H9 (cell line): ENCODE measurements at regions not wholly inside any gene's neighbourhood (a gene's known extent, or its start where the extent isn't known, plus 50 kb on each side); places are given as distances from the start of the nearest gene placed in this dataset.

Experiments used
- DNase-seq: peaks from one replicate; pipeline ENCODE4 v3.0.0-alpha.2; 2017
- H2AFZ ChIP-seq: one replicate; pipeline ENCODE4 v1.6.1; 2013; ENCODE audit warnings: mild to moderate bottlenecking, low read length, control low read depth, moderate library complexity
- H2AK5ac ChIP-seq: 2 replicates; pipeline ENCODE4 v1.6.1; 2013; ENCODE audit warnings: low read length, control low read depth, mixed read lengths; ENCODE audit not compliant: insufficient read length
- H2BK120ac ChIP-seq: one replicate; pipeline ENCODE4 v1.6.1; 2013; ENCODE audit warnings: low read depth, mild to moderate bottlenecking, low read length, control low read depth, inconsistent platforms; ENCODE audit not compliant: poor library complexity, severe bottlenecking
- H2BK12ac ChIP-seq: 2 replicates; pipeline ENCODE4 v1.6.1; 2013; ENCODE audit warnings: low read length, control low read depth, mixed read lengths, low read depth; ENCODE audit not compliant: insufficient read length
- H2BK15ac ChIP-seq: 2 replicates; pipeline ENCODE4 v1.6.1; 2013; ENCODE audit warnings: low read depth, low read length, control low read depth
- H2BK20ac ChIP-seq: one replicate; pipeline ENCODE4 v1.6.1; 2013; ENCODE audit warnings: low read depth, mild to moderate bottlenecking, low read length, control low read depth, inconsistent platforms; ENCODE audit not compliant: poor library complexity, severe bottlenecking
- H2BK5ac ChIP-seq: 2 replicates; pipeline ENCODE4 v1.6.1; 2013; ENCODE audit warnings: low read length, control low read depth, mixed read lengths; ENCODE audit not compliant: insufficient read length
- H3K14ac ChIP-seq: 2 replicates; pipeline ENCODE4 v1.6.1; 2013; ENCODE audit warnings: low read length, control low read depth; ENCODE audit not compliant: insufficient read depth
- H3K18ac ChIP-seq: 2 replicates; pipeline ENCODE4 v1.6.1; 2013; ENCODE audit warnings: low read depth, mild to moderate bottlenecking, mixed read lengths, low read length, control low read depth; ENCODE audit not compliant: insufficient read length
- H3K23ac ChIP-seq: 2 replicates; pipeline ENCODE4 v1.6.1; 2013; ENCODE audit warnings: low read length, control low read depth, mixed read lengths, low read depth; ENCODE audit not compliant: insufficient read length
- H3K23me2 ChIP-seq: 2 replicates; pipeline ENCODE4 v1.6.1; 2013; ENCODE audit warnings: low read depth, mild to moderate bottlenecking, mixed read lengths, low read length, control low read depth; ENCODE audit not compliant: insufficient read length, poor library complexity, severe bottlenecking
- H3K27ac ChIP-seq: 2 replicates; pipeline ENCODE4 v1.5.1; 2013; ENCODE audit warnings: low read length, control low read depth, mixed read lengths, low read depth; ENCODE audit not compliant: insufficient read length
- H3K27me3 ChIP-seq: 2 replicates; pipeline ENCODE4 v1.6.1; 2013; ENCODE audit warnings: low read length, control low read depth, inconsistent platforms; ENCODE audit not compliant: insufficient read depth
- H3K4ac ChIP-seq: 2 replicates; pipeline ENCODE4 v1.6.1; 2013; ENCODE audit warnings: low read depth, mild to moderate bottlenecking, control low read depth, inconsistent platforms, low read length, moderate library complexity
- H3K4me1 ChIP-seq: 2 replicates; pipeline ENCODE4 v1.6.1; 2013; ENCODE audit warnings: low read length, control low read depth, inconsistent platforms; ENCODE audit not compliant: insufficient read depth
- H3K4me2 ChIP-seq: 2 replicates; pipeline ENCODE4 v1.6.1; 2013; ENCODE audit warnings: low read length, control low read depth, mixed read lengths; ENCODE audit not compliant: insufficient read length, insufficient read depth
- H3K56ac ChIP-seq: 2 replicates; pipeline ENCODE4 v1.6.1; 2013; ENCODE audit warnings: low read depth, mild to moderate bottlenecking, mixed read lengths, low read length, control low read depth; ENCODE audit not compliant: insufficient read length
- H3K79me1 ChIP-seq: 2 replicates; pipeline ENCODE4 v1.6.1; 2013; ENCODE audit warnings: low read depth, mild to moderate bottlenecking, moderate library complexity, low read length, control low read depth, inconsistent platforms; ENCODE audit not compliant: insufficient read depth, poor library complexity, severe bottlenecking
- H3K79me2 ChIP-seq: 2 replicates; pipeline ENCODE4 v1.6.1; 2013; ENCODE audit warnings: low read length, control low read depth, inconsistent platforms; ENCODE audit not compliant: insufficient read depth
- H3K9ac ChIP-seq: 2 replicates; pipeline ENCODE4 v1.6.1; 2013; ENCODE audit warnings: low read length, control low read depth, mixed read lengths; ENCODE audit not compliant: insufficient read length; ENCODE audit errors: extremely low read depth
- H3K9me3 ChIP-seq: one replicate; pipeline ENCODE4 v1.6.1; 2013; ENCODE audit warnings: low read depth, low read length, inconsistent platforms; ENCODE audit not compliant: control insufficient read depth
- H3T11ph ChIP-seq: one replicate; pipeline ENCODE4 v1.6.1; 2013; ENCODE audit warnings: mild to moderate bottlenecking, low read length, control low read depth, inconsistent platforms
- H4K20me1 ChIP-seq: one replicate; pipeline ENCODE4 v1.6.1; 2013; ENCODE audit not compliant: control insufficient read depth, insufficient read length, insufficient read depth
- H4K5ac ChIP-seq: 2 replicates; pipeline ENCODE4 v1.6.1; 2013; ENCODE audit warnings: low read depth, mild to moderate bottlenecking, mixed read lengths, low read length, control low read depth; ENCODE audit not compliant: insufficient read length
- H4K8ac ChIP-seq: replicated peaks from 2 replicates; pipeline ENCODE4 v1.6.1; 2013; ENCODE audit warnings: low read length, control low read depth, mixed read lengths, low read depth; ENCODE audit not compliant: insufficient read length
- H4K91ac ChIP-seq: 2 replicates; pipeline ENCODE4 v1.6.1; 2013; ENCODE audit warnings: low read depth, mild to moderate bottlenecking, moderate library complexity, mixed read lengths, low read length, control low read depth; ENCODE audit not compliant: insufficient read length
- H3K27ac Mint-ChIP-seq, 3 experiments: 2 replicates in 2 of 3; 3 replicates in 1 of 3; pipeline ENCODE4 v1.8.0; 2020 to 2021; ENCODE audit warnings: mixed read lengths in 3 of 3, mild to moderate bottlenecking in 1 of 3, moderate library complexity in 1 of 3
- H3K27me3 Mint-ChIP-seq: 2 replicates; pipeline ENCODE4 v1.8.0; 2021; ENCODE audit warnings: low read depth, mild to moderate bottlenecking, moderate library complexity, mixed read lengths
- H3K36me3 Mint-ChIP-seq, 3 experiments: 2 replicates in 2 of 3; 3 replicates in 1 of 3; pipeline ENCODE4 v1.8.0; 2020 to 2021; ENCODE audit warnings: low read depth in 3 of 3, mixed read lengths in 3 of 3; ENCODE audit not compliant: insufficient read depth in 1 of 3
- H3K4me1 Mint-ChIP-seq, 2 experiments: 2 replicates each; pipeline ENCODE4 v1.8.0; 2020; ENCODE audit warnings: mixed read lengths in 2 of 2
- H3K4me3 Mint-ChIP-seq, 2 experiments: 2 replicates in 1 of 2; 3 replicates in 1 of 2; pipeline ENCODE4 v1.8.0; 2020 to 2021; ENCODE audit warnings: mild to moderate bottlenecking in 2 of 2, mixed read lengths in 2 of 2, moderate library complexity in 1 of 2
- H3K9me3 Mint-ChIP-seq, 2 experiments: 2 replicates in 1 of 2; 3 replicates in 1 of 2; pipeline ENCODE4 v1.8.0; 2020; ENCODE audit warnings: mild to moderate bottlenecking in 2 of 2, mixed read lengths in 2 of 2, moderate library complexity in 1 of 2
- WGBS: extraction: QIAGEN DNeasy Blood & Tissue Kit; methylation state at CpG from one replicate; pipeline ENCODE4 v1.1.7; 2013; ENCODE audit warnings: missing lambda C conversion rate, low lambda C conversion rate, mixed read lengths; ENCODE audit not compliant: insufficient read length; ENCODE audit errors: extremely low coverage; 5-methylcytosine and 5-hydroxymethylcytosine counted together
- TF ChIP-seq, protein P1 (sequence below): fragments of 200-600 bp; sonication (generic); conservative IDR thresholded peaks from 3 replicates; pipeline ENCODE4 v1.8.0; 2021; ENCODE audit warnings: antibody characterized with exemption, mild to moderate bottlenecking

DNA sequence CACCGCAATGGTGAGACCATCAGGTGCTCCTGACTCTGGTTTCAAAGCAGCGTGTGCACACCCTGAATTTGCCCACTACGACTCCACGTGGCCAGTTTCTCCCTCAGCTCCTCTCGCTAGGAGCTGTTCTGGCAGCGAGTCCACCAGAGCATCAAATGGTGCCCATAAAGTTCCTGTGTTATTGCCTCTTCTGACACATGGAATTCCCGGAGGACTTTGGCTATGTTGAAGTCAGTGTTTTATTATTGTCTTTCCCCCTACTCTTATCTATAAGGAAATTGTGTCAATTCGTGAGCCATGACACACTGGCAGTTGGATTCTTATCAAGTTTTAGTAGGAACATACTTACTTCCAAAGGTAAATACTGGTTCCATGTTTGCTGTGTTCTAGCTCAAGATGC is 53.9 kb upstream of the NPVF start:
- no peaks in the 10 kb centered on the region for H3K79me1 ChIP-seq
- no peaks in the 10 kb centered on the region for H3K36me3 Mint-ChIP-seq
- H3K4me1 ChIP-seq, result no peaks in the 10 kb centered on the region
- DNase-seq, result no peak
- H2AK5ac ChIP-seq, result no peak overlapping the region
- WGBS, result no CpG with 5 or more reads among the region's 8 CpGs
- H3T11ph ChIP-seq, result no peak overlapping the region
- H3K4ac ChIP-seq, result no peak overlapping the region
- H3K9me3 Mint-ChIP-seq, result no peaks in the 10 kb centered on the region
- no peak overlapping the region for H2BK12ac ChIP-seq
- no peak overlapping the region for H3K27ac ChIP-seq
- no peak overlapping the region for H3K4me3 Mint-ChIP-seq
- H3K27ac Mint-ChIP-seq, result no peak overlapping the region
- no peak overlapping the region for H3K4me2 ChIP-seq
- H3K9ac ChIP-seq, result no peak overlapping the region
- H4K20me1 ChIP-seq, result no peaks in the 10 kb centered on the region
- H3K56ac ChIP-seq, result no peak overlapping the region
- TF ChIP-seq, protein P1, sequence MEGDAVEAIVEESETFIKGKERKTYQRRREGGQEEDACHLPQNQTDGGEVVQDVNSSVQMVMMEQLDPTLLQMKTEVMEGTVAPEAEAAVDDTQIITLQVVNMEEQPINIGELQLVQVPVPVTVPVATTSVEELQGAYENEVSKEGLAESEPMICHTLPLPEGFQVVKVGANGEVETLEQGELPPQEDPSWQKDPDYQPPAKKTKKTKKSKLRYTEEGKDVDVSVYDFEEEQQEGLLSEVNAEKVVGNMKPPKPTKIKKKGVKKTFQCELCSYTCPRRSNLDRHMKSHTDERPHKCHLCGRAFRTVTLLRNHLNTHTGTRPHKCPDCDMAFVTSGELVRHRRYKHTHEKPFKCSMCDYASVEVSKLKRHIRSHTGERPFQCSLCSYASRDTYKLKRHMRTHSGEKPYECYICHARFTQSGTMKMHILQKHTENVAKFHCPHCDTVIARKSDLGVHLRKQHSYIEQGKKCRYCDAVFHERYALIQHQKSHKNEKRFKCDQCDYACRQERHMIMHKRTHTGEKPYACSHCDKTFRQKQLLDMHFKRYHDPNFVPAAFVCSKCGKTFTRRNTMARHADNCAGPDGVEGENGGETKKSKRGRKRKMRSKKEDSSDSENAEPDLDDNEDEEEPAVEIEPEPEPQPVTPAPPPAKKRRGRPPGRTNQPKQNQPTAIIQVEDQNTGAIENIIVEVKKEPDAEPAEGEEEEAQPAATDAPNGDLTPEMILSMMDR, result no peak
- H2BK120ac ChIP-seq, result no peak overlapping the region
- no peaks in the 10 kb centered on the region for H3K4me1 Mint-ChIP-seq
- H4K91ac ChIP-seq, result no peak overlapping the region
- no peak overlapping the region for H2BK20ac ChIP-seq
- no peak overlapping the region for H2BK5ac ChIP-seq
- no peak overlapping the region for H3K14ac ChIP-seq
- no peaks in the 10 kb centered on the region for H3K23me2 ChIP-seq
- no peaks in the 10 kb centered on the region for H3K27me3 Mint-ChIP-seq
- H4K5ac ChIP-seq, result no peak overlapping the region
- H3K27me3 ChIP-seq, result no peaks in the 10 kb centered on the region
- H3K23ac ChIP-seq, result no peak overlapping the region
- H3K9me3 ChIP-seq, result no peaks in the 10 kb centered on the region
- no peak overlapping the region for H2BK15ac ChIP-seq
- H3K79me2 ChIP-seq, result no peaks in the 10 kb centered on the region
- no peak overlapping the region for H2AFZ ChIP-seq
- no peak overlapping the region for H4K8ac ChIP-seq
- H3K18ac ChIP-seq, result no peak overlapping the region
